Mesothelial cell of epicardium (in vitro differentiated cells): ENCODE measurements at regions not wholly inside any gene's neighbourhood (a gene's known extent, or its start where the extent isn't known, plus 50 kb on each side); places are given as distances from the start of the nearest gene placed in this dataset.

ENCODE experiments used
- DNase-seq, 2 experiments: peaks; one replicate each; pipeline ENCODE4 v3.0.0; 2021; ENCODE audit warnings: low spot score in 2 of 2; ENCODE audit not compliant: unreplicated experiment in 2 of 2
- H3K27ac Mint-ChIP-seq: 2 replicates; pipeline ENCODE4 v1.8.0; 2021; ENCODE audit warnings: mixed read lengths
- H3K27me3 Mint-ChIP-seq: 2 replicates; pipeline ENCODE4 v1.8.0; 2021; ENCODE audit warnings: low read depth, mixed read lengths
- H3K36me3 Mint-ChIP-seq: 2 replicates; pipeline ENCODE4 v1.8.0; 2021; ENCODE audit warnings: mixed read lengths
- H3K4me1 Mint-ChIP-seq: 2 replicates; pipeline ENCODE4 v1.8.0; 2021; ENCODE audit warnings: mixed read lengths
- H3K4me3 Mint-ChIP-seq: 2 replicates; pipeline ENCODE4 v1.8.0; 2021; ENCODE audit warnings: mild to moderate bottlenecking, moderate library complexity, mixed read lengths
- H3K9me3 Mint-ChIP-seq: 2 replicates; pipeline ENCODE4 v1.8.0; 2021; ENCODE audit warnings: mixed read lengths
- CTCF ChIP-seq: fragments of 200-600 bp; sonication (generic); IDR thresholded peaks from one replicate; pipeline ENCODE4 v1.5.0; 2021; ENCODE audit warnings: antibody characterized with exemption; ENCODE audit not compliant: unreplicated experiment

DNA sequence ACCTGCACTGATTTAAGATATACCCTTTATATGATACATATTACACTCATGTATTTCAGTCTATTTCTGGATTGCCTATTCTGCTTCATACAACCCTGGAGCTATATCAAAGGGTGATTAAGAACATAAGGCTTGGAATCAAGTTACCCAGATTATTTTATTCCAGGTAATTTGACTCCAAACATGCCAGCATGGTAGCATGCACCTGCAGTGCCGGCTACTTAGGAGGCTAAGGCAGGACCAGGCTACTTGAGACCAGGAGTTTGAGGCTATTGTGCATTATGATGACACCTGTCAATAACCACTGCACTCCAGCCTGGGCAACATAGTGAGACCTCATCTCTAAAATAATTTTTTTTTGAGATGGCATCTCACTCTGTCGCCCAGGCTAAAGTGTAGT is 50.4 kb upstream of the NEO1 start:
- no peak for DNase-seq
- no peaks in the 10 kb centered on the region for H3K36me3 Mint-ChIP-seq
- H3K4me3 Mint-ChIP-seq, result no peak overlapping the region
- no peak overlapping the region for H3K27ac Mint-ChIP-seq
- no peak for TF ChIP-seq CTCF
- peaks cover 5% of the 10 kb centered on the region for H3K4me1 Mint-ChIP-seq
- H3K9me3 Mint-ChIP-seq, result no peaks in the 10 kb centered on the region
- peaks cover 15% of the 10 kb centered on the region for H3K27me3 Mint-ChIP-seq

DNA sequence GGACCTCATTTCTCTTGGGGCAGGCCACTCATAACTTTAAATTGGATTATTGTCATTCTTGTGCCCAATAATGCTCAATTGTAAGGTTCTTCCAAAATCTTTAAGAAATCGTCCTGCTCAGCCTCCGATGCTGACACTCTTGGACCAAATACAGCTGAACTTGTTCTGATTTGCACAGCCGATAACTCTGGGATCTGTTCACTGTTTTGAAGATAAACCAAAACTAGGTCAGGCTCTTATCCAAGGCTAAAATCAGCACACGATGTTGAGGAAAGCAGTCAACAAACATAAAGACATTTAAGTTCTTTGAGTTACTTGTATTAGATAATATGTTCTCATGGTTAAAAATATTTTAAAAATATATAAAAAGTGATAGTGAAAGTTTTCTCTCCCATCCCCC is 52.0 kb upstream of the NEO1 start:
- Mint-ChIP-seq H3K4me1 (peaks cover 10% of the 10 kb centered on the region), H3K9me3 (no peaks in the 10 kb centered on the region), H3K27me3 (peaks cover 13% of the 10 kb centered on the region), H3K36me3 (no peaks in the 10 kb centered on the region), H3K4me3 (no peak overlapping the region), H3K27ac (no peak overlapping the region)
- DNase-seq, result no peak
- no peak for TF ChIP-seq CTCF

- H3K36me3 Mint-ChIP-seq, result no peaks in the 10 kb centered on the region
- no peak overlapping the region for H3K4me3 Mint-ChIP-seq
These were observed 52.7 kb upstream of the NEO1 start for GRCh38 chr15:72999586-72999985.

GRCh38 chr15:72998681-72999466 is 53.4 kb upstream of the NEO1 start:
- Mint-ChIP-seq H3K4me3 (no peak overlapping the region), H3K9me3 (no peaks in the 10 kb centered on the region), H3K27me3 (peaks cover 13% of the 10 kb centered on the region), H3K36me3 (no peaks in the 10 kb centered on the region), H3K27ac (no peak overlapping the region), H3K4me1 (peaks cover 21% of the 10 kb centered on the region)
- TF ChIP-seq CTCF, result no peak
- no peak for DNase-seq

More at GRCh38 chr15:72999586-72999985, 52.7 kb upstream of the NEO1 start:
- TF ChIP-seq CTCF, result no peak
- DNase-seq, result no peak
- Mint-ChIP-seq H3K9me3 (no peaks in the 10 kb centered on the region), H3K27me3 (peaks cover 13% of the 10 kb centered on the region), H3K27ac (no peak overlapping the region), H3K4me1 (peaks cover 15% of the 10 kb centered on the region)

DNA sequence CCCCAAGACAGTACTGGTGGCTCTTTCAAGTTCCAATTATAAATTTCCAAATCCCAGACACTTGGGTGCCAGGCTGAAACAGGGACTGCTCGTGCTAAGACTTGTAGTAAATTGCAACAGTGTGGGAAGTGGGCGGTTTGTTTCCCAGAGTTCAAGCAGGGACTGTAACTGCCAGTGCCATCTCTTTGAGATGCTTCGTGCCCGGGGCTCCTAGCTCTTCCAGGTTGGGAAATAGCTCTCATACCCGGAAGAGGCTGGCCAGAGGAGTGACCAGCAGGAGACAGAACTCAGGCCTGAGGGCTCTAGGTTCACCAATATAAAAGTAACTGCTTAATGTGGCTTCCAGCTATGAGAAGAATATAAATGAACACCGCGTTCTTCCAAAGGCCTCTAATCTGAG is 54.0 kb upstream of the NEO1 start:
- no peak overlapping the region for H3K27ac Mint-ChIP-seq
- TF ChIP-seq CTCF, result no peak
- no peaks in the 10 kb centered on the region for H3K9me3 Mint-ChIP-seq
- DNase-seq, result no peak
- H3K27me3 Mint-ChIP-seq, result peaks cover 11% of the 10 kb centered on the region
- peaks cover 24% of the 10 kb centered on the region for H3K4me1 Mint-ChIP-seq
- no peak overlapping the region for H3K4me3 Mint-ChIP-seq
- H3K36me3 Mint-ChIP-seq, result no peaks in the 10 kb centered on the region
